Panc1 (cell line): ENCODE measurements at regions not wholly inside any gene's neighbourhood (a gene's known extent, or its start where the extent isn't known, plus 50 kb on each side); places are given as distances from the start of the nearest gene placed in this dataset.

Experiments used
- ATAC-seq: fragments of 200-7000 bp; cut with Tn5 transposase; 2 replicates; pipeline ENCODE4 v1.9.1; 2020; ENCODE audit warnings: mild to moderate bottlenecking, moderate library complexity
- BruUV-seq: library from RNA; stranded (reverse); fragments of 400-500 nt; replicated peaks from 2 replicates; lab custom pipeline; 2021; lab: Mats Ljungman, UMichigan
- CTCF ChIA-PET: fragments of 300-600 bp; sonication (Branson Sonifier 250); formaldehyde crosslinking; loops from one replicate; lab custom pipeline; 2022; ENCODE audit warnings: antibody characterized with exemption; lab: Charles Lee
- POLR2A ChIA-PET: fragments of 300-600 bp; sonication (Branson Sonifier 250); formaldehyde crosslinking; loops from one replicate; lab custom pipeline; 2022; ENCODE audit warnings: antibody characterized with exemption; lab: Charles Lee
- DNase-seq: peaks from one replicate; pipeline ENCODE4 v3.0.0-alpha.2; 2010; ENCODE audit warnings: low read depth, low spot score
- H3K27ac ChIP-seq: 2 replicates; pipeline ENCODE4 v1.5.1; 2011; ENCODE audit warnings: mild to moderate bottlenecking, low read length, inconsistent platforms
- H3K27me3 ChIP-seq: fragments of 200-500 bp; sonication (Bioruptor generic); 2 replicates; pipeline ENCODE4 v1.6.0; 2014; ENCODE audit warnings: low read length, inconsistent platforms; ENCODE audit not compliant: control insufficient read depth, insufficient read depth
- H3K36me3 ChIP-seq: fragments of 200-500 bp; sonication (Bioruptor generic); 2 replicates; pipeline ENCODE4 v1.5.1; 2014; ENCODE audit warnings: inconsistent platforms, mild to moderate bottlenecking, low read length, moderate library complexity; ENCODE audit not compliant: control insufficient read depth, insufficient read depth
- H3K4me1 ChIP-seq: 2 replicates; pipeline ENCODE4 v1.5.1; 2011; ENCODE audit warnings: inconsistent platforms, mild to moderate bottlenecking, low read length, moderate library complexity; ENCODE audit not compliant: control insufficient read depth, insufficient read depth
- H3K4me3 ChIP-seq, 2 experiments: 2 replicates each; pipeline ENCODE4 v1.5.1; 2011 to 2012; ENCODE audit warnings: low read depth in 2 of 2, low read length in 2 of 2, mild to moderate bottlenecking in 2 of 2, inconsistent platforms in 1 of 2, moderate library complexity in 1 of 2
- H3K9me3 ChIP-seq: fragments of 200-500 bp; sonication (Bioruptor generic); 2 replicates; pipeline ENCODE4 v1.5.1; 2014; ENCODE audit warnings: low read depth, mild to moderate bottlenecking, inconsistent platforms, low read length, moderate library complexity; ENCODE audit not compliant: control insufficient read depth, insufficient read depth
- CTCF ChIP-seq: fragments of 450-650 bp; IDR thresholded peaks from 2 replicates; pipeline ENCODE4 v1.5.1; 2017; ENCODE audit warnings: mild to moderate bottlenecking
- POLR2AphosphoS5 ChIP-seq: IDR thresholded peaks from 2 replicates; pipeline ENCODE4 v1.6.1; 2012; ENCODE audit warnings: mild to moderate bottlenecking, low read depth, low read length, moderate library complexity
- REST ChIP-seq, 2 experiments: IDR thresholded peaks; 2 replicates each; pipeline ENCODE4 v1.6.1; 2011 to 2012; ENCODE audit warnings: low read depth in 2 of 2, control low read depth in 1 of 2, low read length in 1 of 2, mild to moderate bottlenecking in 1 of 2, moderate library complexity in 1 of 2; ENCODE audit not compliant: insufficient read depth in 1 of 2
- SIN3A ChIP-seq: IDR thresholded peaks from 2 replicates; pipeline ENCODE4 v1.6.1; 2012; ENCODE audit warnings: low read depth, mild to moderate bottlenecking, low read length, moderate library complexity, borderline replicate concordance; ENCODE audit not compliant: insufficient read depth
- TCF7L2 ChIP-seq: IDR thresholded peaks from 2 replicates; pipeline ENCODE4 v1.6.1; 2011; ENCODE audit warnings: mild to moderate bottlenecking, low read depth, low read length, inconsistent platforms
- in situ Hi-C: cut with HindIII; loops from 2 replicates; pipeline ENCODE4 v1.10.0; 2016; ENCODE audit warnings: low sequenced_read_pairs, low pct_unique_long_range_greater_than_20kb
- intact Hi-C: fragments of 100-400 bp; cut with micrococcal nuclease; formaldehyde crosslinking; loops from one replicate; pipeline ENCODE4 v1.10.0; 2022; ENCODE audit not compliant: unreplicated experiment

GRCh38 chr3:94360987-94361386 lies 298.1 kb downstream of the NSUN3 start:
- ATAC-seq = no peak
- CTCF ChIA-PET = no interaction called here
- BruUV-seq = no TSS peak

GRCh38 chr3:94362393-94362792 lies 299.5 kb downstream of the NSUN3 start:
- no peak for DNase-seq
- BruUV-seq = no TSS peak
- Histone ChIP-seq H3K27me3 (no peaks in the 10 kb centered on the region), H3K27ac (no peak overlapping the region), H3K9me3 (no peaks in the 10 kb centered on the region), H3K4me1 (no peaks in the 10 kb centered on the region), H3K4me3 (no peak overlapping the region), H3K36me3 (no peaks in the 10 kb centered on the region)
- TF ChIP-seq CTCF (no peak), TCF7L2 (no peak), SIN3A (no peak), POLR2AphosphoS5 (no peak), REST (IDR thresholded peaks at IDR 0.05; ENCODE audit: insufficient read depth in 1 of 2, low read depth in 2 of 2, low read length in 1 of 2) (no peak)
- ChIA-PET CTCF (no interaction called here), POLR2A (no interaction called here)
- intact Hi-C loops = no loop called here
- ATAC-seq = no peak
- in situ Hi-C loops = no loop called here

More at GRCh38 chr3:94360987-94361386, 298.1 kb downstream of the NSUN3 start:
- Histone ChIP-seq H3K9me3 (no peaks in the 10 kb centered on the region), H3K27ac (no peak overlapping the region), H3K27me3 (no peaks in the 10 kb centered on the region), H3K4me3 (no peak overlapping the region), H3K36me3 (no peaks in the 10 kb centered on the region), H3K4me1 (no peaks in the 10 kb centered on the region)
- no peak for DNase-seq
- in situ Hi-C loops (no loop called here), intact Hi-C loops (no loop called here)
- TF ChIP-seq TCF7L2 (no peak), SIN3A (no peak), CTCF (no peak), POLR2AphosphoS5 (no peak), REST (IDR thresholded peaks at IDR 0.05; ENCODE audit: insufficient read depth in 1 of 2, low read depth in 2 of 2, low read length in 1 of 2) (no peak)
- POLR2A ChIA-PET = interaction anchor here (0.6 kb wide), 1 partner anchor 323 kb away, joined by 3 read pairs; no protein-coding TSS in a partner anchor
